ENCODE measurements at regions not wholly inside any gene's neighbourhood (a gene's known extent, or its start where the extent isn't known, plus 50 kb on each side); places are given as distances from the start of the nearest gene placed in this dataset.

DNA sequence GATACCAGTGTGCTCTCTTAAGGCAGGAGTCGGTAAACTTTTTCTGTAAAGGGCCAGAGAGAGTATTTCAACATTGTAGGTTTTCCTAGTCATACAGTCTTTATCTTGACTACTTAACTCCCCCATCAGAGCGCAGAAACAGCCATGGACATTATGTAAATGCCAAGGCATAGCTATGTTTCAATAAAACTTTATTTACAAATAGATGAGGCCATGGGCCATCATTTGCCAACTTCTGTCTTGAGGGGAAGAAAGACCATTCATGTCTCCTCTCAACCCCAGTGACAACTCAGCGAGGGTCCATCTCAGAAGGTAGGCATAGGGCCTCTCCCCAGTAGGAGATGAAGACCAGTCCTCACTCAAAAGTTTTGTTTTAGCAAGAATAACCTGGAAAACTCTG lies 301.3 kb downstream of the FBXW7 start:
- no peak for DNase-seq

DNA sequence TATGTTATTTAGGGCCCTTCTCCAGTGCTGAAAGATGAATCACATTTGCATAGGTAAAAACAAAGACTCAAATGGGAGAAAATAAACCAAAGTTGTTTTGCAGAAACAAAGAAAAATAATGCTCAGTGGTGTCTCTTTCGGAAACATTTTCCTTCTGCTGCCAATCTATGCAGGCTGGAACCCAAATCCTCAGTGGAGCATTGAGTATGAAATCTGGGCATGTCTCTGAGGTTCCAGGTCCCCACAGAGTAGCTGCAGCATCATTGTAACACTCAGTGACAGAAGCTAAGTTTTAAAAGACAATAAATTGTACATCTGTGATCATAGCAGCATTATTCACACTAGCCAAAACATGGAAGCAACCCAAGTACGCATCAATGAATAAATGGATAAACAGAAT lies 303.6 kb downstream of the FBXW7 start:
- no peak for DNase-seq

DNA sequence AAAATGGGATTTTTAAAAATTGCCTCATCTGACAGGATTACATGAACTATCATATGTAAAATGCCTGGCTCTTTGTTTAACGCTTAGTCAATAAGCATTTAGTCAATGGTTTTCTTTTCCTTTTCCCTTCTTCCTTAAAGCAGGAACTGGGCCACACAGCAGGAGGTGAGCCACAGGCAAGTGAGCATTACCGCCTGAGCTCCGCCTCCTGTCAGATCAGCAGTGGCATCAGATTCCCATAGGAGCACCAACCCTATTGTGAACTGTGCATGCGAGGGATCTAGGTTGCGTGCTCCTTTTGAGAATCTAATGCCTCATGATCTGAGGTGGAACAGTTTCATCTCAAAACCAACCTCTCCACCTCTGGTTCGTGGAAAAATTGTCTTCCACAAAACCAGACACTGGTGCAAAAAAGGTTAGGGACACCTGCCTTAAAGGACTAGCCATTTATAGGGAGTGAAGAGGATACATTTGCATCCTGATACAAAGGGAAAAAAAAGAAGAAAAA lies 306.1 kb downstream of the FBXW7 start:
- DNase-seq: no peak

DNA sequence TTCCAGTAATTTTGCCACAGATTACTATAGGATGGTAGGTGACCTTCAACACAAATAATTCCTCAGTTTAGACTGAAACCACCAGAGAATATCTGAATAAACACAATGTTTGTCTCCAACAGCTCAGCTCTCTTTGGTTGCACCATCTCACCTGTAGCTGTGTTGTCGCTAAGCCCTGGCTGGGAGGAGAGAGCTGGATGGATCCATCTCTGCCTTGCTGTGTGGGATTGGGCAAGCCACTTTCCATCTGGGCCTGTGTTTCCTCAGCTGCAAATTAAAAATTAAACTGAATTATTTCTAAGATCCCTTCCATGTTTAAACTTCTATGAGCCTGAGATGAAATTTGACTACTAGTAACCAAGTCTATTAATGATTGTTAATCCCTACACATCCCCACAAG lies 310.2 kb downstream of the FBXW7 start:
- DNase-seq: no peak

DNA sequence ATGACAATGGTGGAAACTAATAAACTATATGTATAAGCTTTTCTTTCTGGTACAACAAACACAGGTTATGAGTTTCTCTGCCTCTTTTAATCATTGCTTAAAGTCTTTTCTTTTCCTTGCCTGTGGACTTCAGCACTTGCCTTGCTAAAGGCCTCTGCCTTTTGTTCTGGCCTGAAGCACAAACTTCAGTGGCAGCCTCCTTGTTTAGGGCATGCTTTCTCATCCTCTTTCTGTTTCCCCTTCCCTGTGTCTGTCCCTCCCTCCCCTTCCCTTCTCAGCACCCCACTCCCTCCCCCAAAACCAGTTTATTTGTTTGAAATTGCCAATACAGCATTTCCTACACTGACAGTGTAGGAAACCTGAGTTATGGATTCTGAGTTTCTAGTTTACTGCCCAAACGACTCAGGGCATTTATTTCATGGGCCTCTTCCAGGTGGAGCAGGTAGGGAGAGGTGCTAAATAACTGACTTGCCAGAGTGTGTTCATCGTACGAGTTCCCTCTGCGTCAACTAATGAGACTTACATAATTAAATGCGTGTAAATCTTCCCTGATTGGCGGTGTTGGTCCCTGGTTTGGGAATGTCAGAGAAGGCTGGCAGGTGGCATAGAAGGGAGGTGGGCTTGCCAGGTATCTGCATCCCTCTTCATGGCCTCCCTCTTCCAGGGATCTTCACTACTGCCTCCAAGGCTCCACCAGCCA lies 311.0 kb downstream of the FBXW7 start:
- no peak for DNase-seq

DNA sequence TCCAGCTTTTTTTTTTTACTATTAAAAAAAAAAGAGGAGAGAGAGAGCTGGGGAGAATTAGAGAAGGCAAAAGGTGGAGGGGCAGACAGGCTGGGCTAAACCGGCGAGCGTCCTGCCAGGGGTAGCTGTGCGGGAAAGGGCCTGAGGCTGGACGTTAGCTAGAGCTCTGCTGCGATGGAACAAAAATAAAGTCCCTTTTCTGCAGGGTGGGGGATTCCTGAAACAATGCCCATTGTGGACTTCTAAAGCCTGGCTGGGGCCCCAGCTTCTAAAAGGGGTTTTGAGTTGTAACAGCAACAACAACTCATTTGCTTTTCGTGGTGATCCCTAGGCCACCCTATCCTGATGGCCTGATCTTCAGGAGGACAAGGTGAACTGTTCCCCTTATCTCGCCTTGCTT lies 311.7 kb downstream of the FBXW7 start:
- DNase-seq: no peak

DNA sequence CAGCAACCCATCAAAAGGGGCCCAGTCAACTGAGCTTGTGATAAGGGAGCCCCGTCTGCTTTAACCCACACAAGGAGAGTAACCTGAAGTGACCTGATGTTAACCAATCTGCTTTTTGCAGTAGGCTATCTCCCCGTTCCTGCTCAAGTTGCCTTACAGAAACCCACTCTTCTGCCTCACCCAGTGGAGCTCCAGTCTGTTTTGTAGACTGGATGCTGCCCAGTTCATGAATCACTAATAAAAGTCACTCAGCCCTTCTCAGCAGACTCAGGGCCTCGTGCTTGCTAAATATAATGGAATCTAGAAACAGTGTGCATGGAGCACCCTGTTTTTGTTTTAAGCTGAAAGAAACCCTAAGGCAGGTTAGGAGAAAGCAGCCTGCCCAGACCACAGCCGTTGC lies 312.3 kb downstream of the FBXW7 start:
- no peak for DNase-seq

DNA sequence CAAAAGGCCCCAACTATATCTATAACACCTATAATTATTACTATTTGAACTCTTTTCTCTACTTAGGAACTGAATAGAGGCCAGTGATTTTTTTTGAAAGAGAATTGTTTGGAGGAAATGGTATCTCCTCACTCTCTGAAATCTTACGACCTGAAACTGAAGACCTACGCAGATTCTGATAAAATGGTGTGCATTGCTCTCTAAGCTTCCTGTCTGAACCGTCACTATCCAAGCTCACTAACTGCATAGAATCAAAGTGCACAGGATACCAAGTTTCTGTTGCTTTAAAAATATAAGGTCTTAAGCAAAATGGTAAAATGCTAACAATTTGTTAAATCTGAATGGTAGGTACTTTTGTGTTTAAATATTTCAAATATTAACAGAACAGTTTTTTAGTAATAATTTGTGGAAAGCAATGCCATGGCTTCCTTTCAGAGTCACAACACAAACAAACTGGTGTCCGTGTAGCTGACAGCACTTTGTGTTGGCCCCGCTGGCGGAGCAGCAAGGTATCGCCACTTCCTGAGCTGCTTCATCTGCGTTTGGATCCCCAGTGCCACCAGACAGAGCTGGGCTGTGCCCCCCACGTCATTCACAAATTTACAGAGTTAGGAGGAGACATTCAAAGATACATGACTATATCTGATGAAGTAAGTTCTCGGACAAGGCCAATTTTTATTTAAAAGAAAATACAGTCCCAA lies 313.9 kb downstream of the FBXW7 start:
- DNase-seq: no peak

DNA sequence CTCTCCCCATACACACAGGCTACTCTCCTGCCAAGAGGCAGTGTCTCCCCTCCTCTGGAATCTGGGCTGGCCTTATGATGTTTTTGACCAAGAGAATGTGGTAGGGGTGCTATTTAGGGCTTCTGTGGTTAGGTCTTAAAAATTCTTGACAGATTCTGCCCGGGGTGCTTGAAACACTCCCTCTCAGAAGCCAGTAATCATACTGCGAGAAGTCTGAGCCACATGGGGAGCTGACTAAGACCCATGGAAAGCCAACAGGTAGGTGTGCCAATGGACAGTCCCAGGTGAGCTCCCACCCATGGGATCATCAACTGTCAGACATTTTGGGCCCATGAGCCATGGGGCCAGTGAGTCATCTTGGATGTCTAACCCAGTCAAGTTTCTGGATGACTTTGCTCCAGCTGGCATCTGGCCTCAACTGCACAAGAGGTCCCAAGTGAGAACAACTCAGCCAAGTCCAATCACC lies 315.7 kb downstream of the FBXW7 start:
- DNase-seq: no peak

DNA sequence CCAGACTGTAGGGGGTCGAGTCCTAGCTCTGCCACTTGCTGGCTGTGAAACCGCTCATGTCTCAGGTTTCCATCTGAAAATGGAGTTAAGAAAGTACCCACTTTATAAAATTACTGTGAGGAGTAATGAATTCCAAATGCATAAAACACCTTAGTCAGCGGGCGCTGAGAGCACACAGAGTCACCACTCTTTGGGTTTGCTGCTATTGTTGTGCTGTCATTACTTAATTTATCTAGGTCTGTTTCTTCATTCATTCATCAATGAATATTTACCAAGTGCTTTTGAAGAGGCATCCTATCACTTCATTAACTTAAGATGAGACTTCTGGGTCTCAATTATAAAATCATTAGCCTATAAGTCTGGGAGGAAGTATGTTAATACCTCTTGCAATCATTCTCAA lies 317.3 kb downstream of the FBXW7 start:
- no peak for DNase-seq

DNA sequence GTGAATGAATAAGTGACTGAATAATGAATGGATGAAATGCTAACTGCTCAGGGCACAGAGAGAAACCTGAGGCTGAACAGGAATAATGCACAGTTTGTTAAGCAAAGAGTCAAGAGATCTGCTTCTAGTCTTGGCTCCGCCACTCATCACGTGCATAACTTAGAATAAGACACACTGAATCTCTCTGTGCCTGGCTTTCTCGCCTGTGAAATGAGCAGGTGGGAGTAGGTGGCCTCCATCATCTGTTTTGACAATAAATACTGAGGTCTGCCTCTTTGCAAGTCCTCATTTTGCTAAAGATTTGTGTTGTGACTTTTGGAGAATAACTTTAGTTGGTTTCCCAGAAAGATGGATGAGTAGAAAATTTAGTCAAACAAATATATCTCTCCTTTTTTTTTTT lies 318.0 kb downstream of the FBXW7 start:
- no peak for DNase-seq

DNA sequence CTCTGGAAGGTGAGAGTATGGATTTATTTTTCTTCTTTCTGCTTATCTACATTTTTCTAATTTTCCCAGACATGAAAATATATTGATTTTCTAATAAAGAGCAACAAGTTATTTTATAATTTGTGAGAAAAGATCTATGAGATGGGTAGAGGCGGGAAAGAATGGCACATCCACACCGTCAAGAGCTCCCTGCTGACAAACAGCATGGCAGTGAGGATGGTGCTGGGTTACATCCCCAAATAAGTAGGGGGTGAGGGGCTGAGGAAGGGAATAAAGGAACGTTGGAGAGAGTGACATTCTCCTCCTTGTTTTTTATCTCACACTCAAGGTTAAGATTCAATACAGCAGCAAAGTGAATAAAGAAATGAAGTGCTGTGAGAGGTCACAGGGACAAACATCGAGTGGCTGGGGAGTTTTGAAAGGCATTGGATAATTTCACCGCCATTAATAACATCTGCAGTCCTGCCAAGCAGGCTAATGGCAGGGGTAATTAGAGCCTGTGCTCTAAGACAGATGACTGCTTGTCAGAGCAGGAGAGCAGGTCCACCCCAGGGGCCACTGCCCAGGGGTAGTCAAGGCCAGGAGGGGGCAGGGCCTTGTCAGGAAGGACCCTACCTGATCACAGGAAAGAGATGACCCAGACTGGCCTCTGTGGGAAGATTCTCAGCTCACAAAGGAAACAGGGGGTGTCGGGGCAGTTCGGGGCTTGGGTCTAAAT lies 323.8 kb downstream of the FBXW7 start:
- no peak for DNase-seq

DNA sequence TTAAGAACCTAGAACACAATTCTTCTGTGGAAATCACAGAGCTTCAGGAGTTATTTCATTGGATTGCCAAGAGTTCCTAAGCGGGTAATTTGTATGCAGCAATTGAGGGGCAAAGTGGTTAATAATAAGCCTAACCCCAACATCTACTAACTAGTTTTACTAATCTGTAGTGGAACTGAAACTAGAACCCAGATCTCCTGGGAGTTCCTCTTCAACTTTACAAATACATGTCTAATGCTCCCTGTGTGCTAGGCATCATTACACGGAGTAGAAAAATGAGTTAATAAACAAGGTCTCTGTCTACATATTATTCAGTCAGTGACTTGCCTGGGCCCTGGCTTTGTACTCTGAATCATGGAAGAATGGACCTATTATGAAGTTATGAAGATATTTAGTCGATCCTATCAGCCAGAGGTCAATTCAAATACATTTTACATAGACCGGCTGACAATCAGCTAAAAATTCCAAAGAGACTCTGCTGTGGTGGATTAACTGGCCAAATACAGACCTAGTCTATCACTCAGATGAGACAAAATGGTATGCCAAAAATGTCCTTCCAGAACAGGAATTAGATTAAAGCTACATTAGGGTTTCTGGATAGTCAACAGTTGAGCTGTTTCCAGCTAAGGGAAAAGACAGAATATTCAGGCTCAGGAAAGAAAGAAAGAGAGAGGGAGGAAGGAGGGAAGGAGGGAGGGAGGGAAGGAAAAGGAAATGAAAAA lies 326.0 kb downstream of the FBXW7 start:
- DNase-seq: no peak

DNA sequence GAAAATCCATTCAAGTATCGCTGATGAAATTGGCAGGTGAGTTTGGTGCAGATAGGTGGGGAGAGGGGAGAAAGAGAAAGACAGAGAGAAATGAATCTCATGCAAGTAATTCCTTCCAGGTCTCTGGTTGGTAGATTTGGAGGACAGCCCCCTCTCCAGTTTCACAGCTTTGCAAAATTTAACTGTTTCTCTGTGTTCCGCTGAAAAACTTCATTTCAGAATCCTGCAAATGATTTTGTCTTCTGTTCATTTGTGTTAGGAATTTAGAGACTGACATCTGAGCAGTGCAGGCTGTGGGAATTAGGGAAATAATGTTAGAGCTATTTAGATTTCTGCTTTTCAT lies 328.5 kb downstream of the FBXW7 start:
- DNase-seq: no peak

DNA sequence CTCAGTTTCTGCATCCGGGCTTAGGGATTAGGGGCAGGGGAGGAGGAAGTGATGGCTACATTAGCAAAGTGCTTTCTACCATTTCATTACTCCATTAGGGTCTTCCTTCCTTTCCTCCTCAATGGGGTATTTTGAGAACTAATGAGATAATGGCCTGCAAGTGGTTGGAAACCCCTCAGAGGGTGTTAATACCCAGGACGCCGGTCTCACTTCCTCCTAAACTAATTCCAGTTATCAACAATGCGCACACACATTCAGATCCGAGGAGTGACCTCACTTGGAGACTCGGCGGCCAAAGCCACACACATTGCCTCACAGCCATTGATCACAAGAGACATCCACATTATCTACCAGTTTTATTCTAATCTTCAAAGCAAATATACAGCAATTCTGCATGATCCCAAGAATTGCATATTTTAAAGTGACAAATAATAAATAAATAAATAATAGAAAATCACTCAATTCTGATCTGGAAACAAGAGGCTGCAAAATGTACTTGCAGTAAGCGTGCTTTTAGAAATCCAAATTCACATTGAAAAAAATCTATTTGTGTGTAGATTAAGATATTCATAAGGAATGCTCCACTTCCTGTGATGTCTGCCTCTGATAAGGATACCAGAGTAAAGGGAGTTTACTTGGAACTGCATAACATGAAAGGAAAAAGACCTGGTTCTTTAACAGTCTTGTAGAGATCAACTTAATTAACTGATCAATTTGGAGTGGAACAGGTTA lies 329.1 kb downstream of the FBXW7 start:
- DNase-seq: no peak

DNA sequence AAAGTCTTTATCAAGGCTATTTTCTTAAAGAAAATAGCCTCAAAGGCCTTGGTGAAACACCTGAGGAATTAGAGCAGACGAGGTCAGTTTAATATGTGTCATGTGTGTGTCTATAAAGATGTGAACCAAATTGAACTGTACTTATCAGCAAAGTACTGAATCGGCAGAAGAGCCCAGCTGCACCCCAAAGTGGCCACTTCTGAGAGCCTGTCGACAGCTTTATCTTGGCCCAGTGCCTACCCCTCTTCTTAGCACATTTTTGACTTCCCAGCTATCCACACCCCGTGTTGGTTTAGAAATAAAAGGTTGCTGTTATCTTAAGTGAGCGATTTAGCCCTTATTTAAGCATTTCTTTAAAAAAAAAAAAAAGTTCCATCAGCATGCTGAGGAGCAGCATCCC lies 329.7 kb downstream of the FBXW7 start:
- DNase-seq: no peak

DNA sequence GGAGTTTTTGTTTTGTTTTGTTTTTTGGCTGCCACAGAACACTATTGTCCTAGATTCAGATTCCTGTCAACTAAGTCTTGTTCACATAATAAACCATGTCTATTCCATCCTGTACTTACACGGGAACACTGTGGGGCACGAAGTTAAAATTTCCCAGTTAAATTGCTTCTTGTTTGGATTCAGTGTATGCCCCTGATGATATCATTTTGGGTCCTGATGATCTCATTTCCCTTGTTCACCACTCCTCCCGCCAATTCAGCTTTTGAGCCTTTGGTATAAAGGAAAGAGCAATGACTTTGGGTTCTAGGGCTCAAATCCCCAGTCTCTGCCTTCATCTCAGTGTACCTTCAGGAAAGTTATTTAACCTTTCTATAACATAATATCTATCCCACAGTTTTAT lies 333.5 kb downstream of the FBXW7 start:
- no peak for DNase-seq

DNA sequence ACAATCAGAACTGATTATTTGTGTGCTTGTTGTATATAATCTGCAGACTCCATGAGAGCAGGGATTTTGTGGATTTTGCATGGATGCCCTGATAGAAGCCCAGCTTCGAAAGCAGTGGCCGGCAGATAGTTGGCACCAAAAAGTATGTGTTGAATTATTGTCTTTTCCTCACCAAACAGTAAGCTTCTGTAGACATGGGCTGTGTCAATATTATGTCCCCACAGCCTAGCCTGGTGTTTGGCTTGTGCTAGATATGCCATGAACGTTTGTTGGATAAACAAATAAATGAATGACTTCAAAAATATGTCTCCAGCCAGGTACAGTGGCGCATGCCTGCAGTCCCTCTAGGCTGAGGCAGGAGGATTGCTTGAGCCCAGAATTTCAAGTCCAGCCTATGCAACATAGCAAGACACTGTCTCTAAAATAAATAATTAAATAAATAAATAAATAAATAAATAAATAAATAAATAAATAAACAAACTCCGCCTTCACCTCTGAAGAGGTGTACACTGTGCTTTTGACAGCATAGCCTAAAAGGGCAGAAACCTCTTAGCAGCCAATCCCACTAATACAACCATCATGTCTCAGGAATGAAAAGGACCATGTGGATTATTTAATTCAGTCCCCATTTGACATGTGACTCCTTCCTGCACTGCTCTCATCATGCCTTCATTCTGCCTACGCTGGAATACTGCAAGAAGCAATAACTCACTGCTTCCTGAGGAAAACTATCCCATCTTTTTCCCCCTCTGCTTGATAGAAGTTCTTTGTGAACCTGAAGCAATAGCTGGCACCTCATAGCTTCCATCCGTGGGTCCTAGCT lies 335.2 kb downstream of the FBXW7 start:
- DNase-seq: no peak

DNA sequence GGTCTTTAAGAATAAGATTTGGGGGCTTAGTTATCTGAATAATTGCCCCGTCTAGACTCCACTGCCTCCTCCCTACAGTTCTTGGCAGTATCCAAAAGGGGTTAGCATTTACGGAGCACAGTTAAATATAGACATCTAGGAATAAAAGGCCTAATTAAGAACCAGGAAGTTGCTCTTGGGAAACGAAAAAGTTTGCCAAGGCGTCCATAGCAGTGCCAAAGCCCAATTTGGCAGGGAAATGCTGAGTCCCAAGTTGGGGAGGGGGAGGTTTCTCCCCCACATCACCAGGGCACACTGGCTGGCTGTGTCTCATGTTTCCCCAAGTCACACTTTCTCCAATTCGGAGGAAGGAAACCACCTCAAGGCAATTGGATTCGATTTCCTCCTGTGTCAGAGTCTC lies 338.7 kb downstream of the FBXW7 start:
- no peak for DNase-seq

DNA sequence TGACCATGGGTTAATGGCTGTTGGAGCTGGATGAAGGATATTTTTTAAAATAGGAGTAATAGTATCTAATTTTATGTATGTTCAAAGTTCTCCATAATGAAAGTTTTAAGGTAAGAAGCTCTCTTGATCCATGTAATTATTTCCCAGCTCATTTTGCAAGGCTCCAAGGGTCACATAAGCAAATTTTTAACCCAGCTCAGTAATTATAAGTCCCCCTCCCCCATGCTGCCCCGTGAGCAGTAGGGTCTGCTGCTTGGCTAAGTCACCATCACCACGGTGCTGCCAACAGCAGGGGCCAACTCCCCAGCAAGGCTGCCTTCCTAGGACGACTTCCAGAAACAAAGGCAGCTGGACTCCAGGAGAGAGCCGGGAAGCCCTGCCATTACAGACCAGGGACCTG lies 340.0 kb downstream of the FBXW7 start:
- no peak for DNase-seq

DNA sequence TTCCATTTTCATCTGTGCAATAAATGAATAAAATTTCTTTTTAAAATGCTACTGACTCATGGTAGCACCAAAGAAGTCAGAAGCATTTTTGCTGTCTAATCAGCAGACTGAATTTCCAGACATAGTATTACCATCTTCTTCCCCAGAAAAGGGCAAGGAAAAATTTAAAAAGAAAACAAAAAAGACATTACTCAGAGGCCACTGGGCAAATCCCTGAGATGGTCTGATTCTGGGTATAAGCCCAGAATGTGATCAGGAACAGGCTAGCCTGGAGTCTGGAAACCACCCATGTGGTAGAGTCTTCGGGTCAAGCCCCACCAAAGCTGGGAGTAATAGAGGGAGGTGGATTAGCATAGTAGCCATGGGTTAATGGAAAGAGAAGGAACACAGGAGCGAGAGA lies 342.8 kb downstream of the FBXW7 start:
- DNase-seq: no peak

DNA sequence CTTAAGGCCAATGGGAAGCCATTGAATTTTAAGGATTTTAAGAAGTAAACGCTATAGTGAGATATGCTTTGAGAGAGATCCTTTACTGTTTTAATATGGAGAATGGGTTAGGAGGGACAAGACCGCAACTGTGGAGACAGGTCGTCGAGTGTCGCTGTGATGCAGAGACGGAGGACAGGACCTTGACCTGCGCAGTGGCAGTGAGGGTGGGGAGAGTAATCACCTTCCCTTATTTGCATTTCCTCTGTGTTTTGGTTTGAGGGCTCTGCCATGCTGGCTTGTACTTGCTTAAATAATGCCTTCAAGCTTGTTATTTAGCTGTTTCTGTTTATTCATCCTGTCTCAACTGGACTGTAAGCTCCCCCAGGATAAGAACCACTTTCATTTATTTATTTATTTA lies 345.0 kb downstream of the FBXW7 start:
- no peak for DNase-seq

Data from bone marrow (tissue), 2 donors.